ENCODE measurements at regions not wholly inside any gene's neighbourhood (a gene's known extent, or its start where the extent isn't known, plus 50 kb on each side); places are given as distances from the start of the nearest gene placed in this dataset.

DNA sequence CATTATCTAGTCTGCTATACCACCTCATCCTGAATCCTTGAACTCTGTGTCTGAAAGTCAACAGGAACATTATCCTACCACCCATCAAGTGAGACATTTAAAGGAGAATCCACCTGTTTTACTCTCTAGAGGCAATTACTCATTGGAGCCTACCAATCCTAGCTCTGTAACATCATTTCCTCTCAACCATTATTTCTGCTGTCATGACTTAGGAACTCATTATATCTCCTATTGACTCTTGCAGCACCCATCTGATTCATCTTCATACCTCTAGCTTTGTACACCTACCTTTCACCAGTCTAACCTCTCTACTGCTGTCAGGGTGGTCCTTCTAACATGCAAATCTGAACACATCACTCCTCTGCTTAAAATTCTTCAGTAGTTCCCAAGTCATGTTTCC lies 481.5 kb downstream of the NFIB start:
- TF ChIP-seq CTCF (IDR thresholded peaks at IDR 0.05) (no peak), POLR2A (IDR thresholded peaks at IDR 0.05) (no peak)

Data from uterus (tissue), 2 donors.